ENCODE measurements at regions not wholly inside any gene's neighbourhood (a gene's known extent, or its start where the extent isn't known, plus 50 kb on each side); places are given as distances from the start of the nearest gene placed in this dataset.

DNA sequence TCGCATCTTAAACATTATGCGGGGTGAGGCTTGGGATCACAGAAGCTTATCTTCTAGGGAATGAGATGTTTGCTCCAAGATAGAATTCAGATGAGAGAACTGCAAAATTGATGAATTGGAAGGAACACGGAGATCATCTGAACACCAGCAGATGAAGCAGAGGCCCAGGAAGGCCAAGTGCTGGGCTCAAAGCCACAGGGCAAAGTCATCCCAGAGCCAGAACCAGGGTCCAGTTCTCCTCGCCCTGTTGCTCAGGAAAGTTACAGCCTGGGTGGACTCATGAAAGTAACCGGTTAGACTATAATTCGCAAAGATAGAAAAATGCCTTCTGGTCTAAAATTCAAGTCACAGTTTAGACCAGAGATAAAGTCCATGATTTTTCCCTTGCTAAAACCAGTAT lies 456.1 kb upstream of the ID2 start:
- H3K4me3 ChIP-seq (ENCODE audit: low read depth in 1 of 2, low read length in 2 of 2) = no peak overlapping the region
- no peak overlapping the region for H3K27ac ChIP-seq (ENCODE audit: low read length)
- H3K36me3 ChIP-seq (ENCODE audit: control insufficient read depth in 1 of 2, insufficient read depth in 2 of 2, low read length in 2 of 2) = no peaks in the 10 kb centered on the region
- H3K4me1 ChIP-seq (ENCODE audit: control insufficient read depth in 1 of 2, insufficient read depth in 2 of 2, low read length in 2 of 2) = no peaks in the 10 kb centered on the region
- H3K27me3 ChIP-seq (ENCODE audit: low read depth, low read length) = no peaks in the 10 kb centered on the region
- H3K9me3 ChIP-seq (ENCODE audit: control insufficient read depth in 1 of 2, low read length in 2 of 2) = no peaks in the 10 kb centered on the region

DNA sequence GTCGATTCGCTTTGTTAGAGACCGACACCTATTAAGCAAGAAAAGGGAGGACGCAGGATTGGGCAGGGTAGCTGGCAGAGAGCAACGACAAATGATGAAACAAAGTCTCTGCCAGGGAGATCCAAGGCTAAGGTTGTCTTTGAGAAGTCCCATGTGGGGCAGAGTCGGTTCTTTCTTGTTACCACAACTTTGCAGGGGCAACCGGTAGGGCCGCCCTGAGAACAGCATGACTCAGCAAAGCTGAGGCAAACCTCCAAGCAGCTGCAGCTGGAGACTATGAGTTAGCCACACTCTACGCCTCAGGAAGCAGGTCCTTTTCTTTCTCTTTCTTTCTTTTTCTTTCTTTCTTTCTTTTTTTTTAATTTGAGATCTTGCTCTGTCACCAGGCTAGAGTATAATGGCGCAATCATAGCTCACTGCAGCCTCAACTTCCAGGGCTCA lies 452.3 kb upstream of the ID2 start:
- no peaks in the 10 kb centered on the region for H3K36me3 ChIP-seq (ENCODE audit: control insufficient read depth in 1 of 2, insufficient read depth in 2 of 2, low read length in 2 of 2)
- H3K9me3 ChIP-seq (ENCODE audit: control insufficient read depth in 1 of 2, low read length in 2 of 2) = no peaks in the 10 kb centered on the region
- H3K4me1 ChIP-seq (ENCODE audit: control insufficient read depth in 1 of 2, insufficient read depth in 2 of 2, low read length in 2 of 2) = no peaks in the 10 kb centered on the region
- no peak overlapping the region for H3K27ac ChIP-seq (ENCODE audit: low read length)
- no peaks in the 10 kb centered on the region for H3K27me3 ChIP-seq (ENCODE audit: low read depth, low read length)
- H3K4me3 ChIP-seq (ENCODE audit: low read depth in 1 of 2, low read length in 2 of 2) = no peak overlapping the region

DNA sequence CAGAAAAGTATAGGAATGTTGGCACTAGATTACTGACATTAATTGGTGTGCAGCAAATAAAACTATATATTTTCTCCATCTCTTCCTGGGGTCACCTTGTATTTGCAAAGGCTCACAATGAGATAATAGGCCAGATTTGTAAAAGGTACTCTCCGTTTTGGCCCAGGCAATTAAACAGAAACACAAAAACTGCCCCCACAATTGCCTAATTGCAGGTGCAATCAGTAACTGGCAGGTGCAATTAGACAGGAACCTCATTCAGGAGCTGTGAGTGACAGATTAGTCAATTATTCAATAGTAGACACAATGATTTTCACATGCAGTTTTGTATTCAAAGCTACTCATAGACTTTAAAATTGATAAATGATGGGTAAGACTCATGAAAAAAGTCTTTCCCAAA lies 451.4 kb upstream of the ID2 start:
- no peak overlapping the region for H3K27ac ChIP-seq (ENCODE audit: low read length)
- H3K9me3 ChIP-seq (ENCODE audit: control insufficient read depth in 1 of 2, low read length in 2 of 2) = no peaks in the 10 kb centered on the region
- H3K36me3 ChIP-seq (ENCODE audit: control insufficient read depth in 1 of 2, insufficient read depth in 2 of 2, low read length in 2 of 2) = no peaks in the 10 kb centered on the region
- H3K4me1 ChIP-seq (ENCODE audit: control insufficient read depth in 1 of 2, insufficient read depth in 2 of 2, low read length in 2 of 2) = no peaks in the 10 kb centered on the region
- H3K27me3 ChIP-seq (ENCODE audit: low read depth, low read length) = no peaks in the 10 kb centered on the region
- H3K4me3 ChIP-seq (ENCODE audit: low read depth in 1 of 2, low read length in 2 of 2) = no peak overlapping the region

DNA sequence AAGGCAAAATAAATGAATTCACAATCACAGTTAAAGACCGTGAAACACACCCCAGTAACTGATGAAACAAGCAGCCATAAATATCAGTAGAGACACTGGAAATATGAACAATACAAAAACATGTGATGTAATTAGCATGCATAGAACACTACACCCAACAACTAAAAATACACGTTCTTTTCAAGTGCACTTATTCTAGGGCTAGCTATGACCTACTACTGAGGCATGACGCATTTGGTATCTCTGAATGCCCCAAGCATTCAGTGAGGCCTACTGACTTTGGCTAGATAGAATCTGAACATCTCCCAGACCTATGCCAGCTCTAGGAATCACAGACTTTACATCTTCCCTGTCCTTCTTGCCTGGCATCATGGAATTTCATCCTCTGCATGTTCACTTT lies 450.0 kb upstream of the ID2 start:
- Histone ChIP-seq H3K27me3 (ENCODE audit: low read depth, low read length) (no peaks in the 10 kb centered on the region), H3K4me3 (ENCODE audit: low read depth in 1 of 2, low read length in 2 of 2) (no peak overlapping the region), H3K4me1 (ENCODE audit: control insufficient read depth in 1 of 2, insufficient read depth in 2 of 2, low read length in 2 of 2) (no peaks in the 10 kb centered on the region), H3K36me3 (ENCODE audit: control insufficient read depth in 1 of 2, insufficient read depth in 2 of 2, low read length in 2 of 2) (no peaks in the 10 kb centered on the region), H3K27ac (ENCODE audit: low read length) (no peak overlapping the region), H3K9me3 (ENCODE audit: control insufficient read depth in 1 of 2, low read length in 2 of 2) (no peaks in the 10 kb centered on the region)

DNA sequence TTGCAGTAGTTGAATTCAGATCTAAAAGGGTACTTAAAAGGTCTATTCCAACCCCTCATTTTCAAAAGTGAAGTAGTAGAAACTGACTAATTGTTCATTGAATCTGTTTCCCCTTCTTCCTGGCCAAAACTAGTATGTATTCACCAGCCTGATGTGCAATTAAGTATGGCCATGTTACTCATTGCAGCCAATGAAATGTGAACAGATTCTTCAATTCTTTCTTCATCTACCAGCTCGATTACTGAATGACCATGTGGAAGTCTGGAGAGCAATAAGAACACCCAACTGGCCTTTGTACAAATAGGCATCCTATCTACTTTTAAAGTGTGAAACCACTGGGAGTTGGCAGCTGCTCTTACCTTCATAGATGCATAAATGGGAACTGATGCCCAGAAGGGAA lies 449.0 kb upstream of the ID2 start:
- Histone ChIP-seq H3K36me3 (ENCODE audit: control insufficient read depth in 1 of 2, insufficient read depth in 2 of 2, low read length in 2 of 2) (no peaks in the 10 kb centered on the region), H3K27ac (ENCODE audit: low read length) (no peak overlapping the region), H3K4me3 (ENCODE audit: low read depth in 1 of 2, low read length in 2 of 2) (no peak overlapping the region), H3K27me3 (ENCODE audit: low read depth, low read length) (no peaks in the 10 kb centered on the region), H3K4me1 (ENCODE audit: control insufficient read depth in 1 of 2, insufficient read depth in 2 of 2, low read length in 2 of 2) (no peaks in the 10 kb centered on the region), H3K9me3 (ENCODE audit: control insufficient read depth in 1 of 2, low read length in 2 of 2) (no peaks in the 10 kb centered on the region)

DNA sequence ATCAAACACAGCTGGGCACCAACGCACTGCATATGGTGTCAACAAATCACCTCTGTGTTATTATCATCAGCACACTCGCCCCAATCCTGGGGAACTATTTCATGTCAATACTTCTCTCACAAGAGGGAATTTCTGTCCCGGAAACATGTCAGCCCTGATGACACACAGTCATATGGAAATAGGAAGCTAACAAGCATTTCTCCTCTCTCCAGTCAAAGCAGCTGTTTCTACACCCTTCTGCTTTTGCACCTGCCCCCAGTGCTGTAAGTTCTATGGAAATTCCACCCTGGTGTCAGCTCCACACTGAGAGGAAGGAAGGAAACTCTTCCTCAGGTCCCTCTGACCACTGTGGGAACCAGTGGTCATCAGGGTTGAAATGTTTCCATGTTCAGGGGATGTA lies 447.6 kb upstream of the ID2 start:
- Histone ChIP-seq H3K4me3 (ENCODE audit: low read depth in 1 of 2, low read length in 2 of 2) (no peak overlapping the region), H3K27me3 (ENCODE audit: low read depth, low read length) (no peaks in the 10 kb centered on the region), H3K27ac (ENCODE audit: low read length) (no peak overlapping the region), H3K9me3 (ENCODE audit: control insufficient read depth in 1 of 2, low read length in 2 of 2) (no peaks in the 10 kb centered on the region), H3K4me1 (ENCODE audit: control insufficient read depth in 1 of 2, insufficient read depth in 2 of 2, low read length in 2 of 2) (peaks cover 0 to 2% of the 10 kb centered on the region in 2 donors), H3K36me3 (ENCODE audit: control insufficient read depth in 1 of 2, insufficient read depth in 2 of 2, low read length in 2 of 2) (no peaks in the 10 kb centered on the region)

DNA sequence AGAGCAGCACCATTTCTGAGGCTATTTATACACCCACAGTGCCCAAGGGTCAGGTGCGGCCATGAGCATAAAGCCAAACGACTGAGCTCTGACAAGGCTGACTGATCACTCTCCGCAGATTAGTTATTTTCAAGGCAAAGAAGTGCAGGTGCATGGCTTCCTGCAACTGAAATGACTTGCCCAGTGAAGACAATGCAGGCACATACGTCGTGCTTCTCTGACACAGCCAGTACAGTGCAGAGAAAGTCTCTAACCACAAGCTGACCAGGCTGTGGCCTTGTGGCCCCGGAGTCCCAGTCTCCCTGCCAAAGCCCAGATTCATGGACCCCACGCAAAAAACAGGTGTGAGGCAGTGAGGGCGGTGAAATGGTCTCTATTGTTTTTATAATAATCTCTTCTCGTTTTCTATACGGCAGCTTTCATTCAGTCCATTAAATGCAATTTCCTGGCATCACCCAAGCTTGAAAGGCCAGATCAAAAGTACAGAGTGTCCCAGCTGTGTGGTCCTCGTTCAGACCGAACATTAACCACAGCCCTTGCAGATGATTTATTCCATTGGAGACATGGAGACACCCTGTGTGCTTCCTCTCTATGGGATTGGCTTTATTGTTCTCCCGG lies 447.0 kb upstream of the ID2 start:
- Histone ChIP-seq H3K27ac (ENCODE audit: low read length) (no peak overlapping the region), H3K36me3 (ENCODE audit: control insufficient read depth in 1 of 2, insufficient read depth in 2 of 2, low read length in 2 of 2) (no peaks in the 10 kb centered on the region), H3K4me1 (ENCODE audit: control insufficient read depth in 1 of 2, insufficient read depth in 2 of 2, low read length in 2 of 2) (peaks cover 0 to 5% of the 10 kb centered on the region in 2 donors), H3K9me3 (ENCODE audit: control insufficient read depth in 1 of 2, low read length in 2 of 2) (no peaks in the 10 kb centered on the region), H3K4me3 (ENCODE audit: low read depth in 1 of 2, low read length in 2 of 2) (no peak overlapping the region), H3K27me3 (ENCODE audit: low read depth, low read length) (no peaks in the 10 kb centered on the region)

DNA sequence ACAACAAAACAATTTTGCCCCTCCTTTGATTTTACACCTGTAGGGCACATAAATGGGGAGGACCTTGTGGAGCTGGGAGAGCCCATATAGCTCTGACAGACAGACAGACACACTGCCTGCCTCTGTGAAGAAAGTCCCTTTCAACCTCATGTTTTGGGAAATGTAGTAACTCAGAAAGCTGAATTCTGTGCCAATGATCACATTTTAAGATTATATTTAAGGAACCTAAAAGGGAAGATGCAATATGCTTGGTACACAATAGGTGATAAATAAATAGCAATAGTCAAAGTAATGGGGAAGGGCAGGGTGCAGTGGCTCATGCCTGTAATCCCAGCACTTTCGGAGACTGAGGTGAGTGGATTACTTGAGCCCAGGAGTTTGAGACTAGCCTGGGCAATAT lies 446.4 kb upstream of the ID2 start:
- no peak overlapping the region for H3K27ac ChIP-seq (ENCODE audit: low read length)
- no peaks in the 10 kb centered on the region for H3K9me3 ChIP-seq (ENCODE audit: control insufficient read depth in 1 of 2, low read length in 2 of 2)
- no peaks in the 10 kb centered on the region for H3K36me3 ChIP-seq (ENCODE audit: control insufficient read depth in 1 of 2, insufficient read depth in 2 of 2, low read length in 2 of 2)
- H3K4me1 ChIP-seq (ENCODE audit: control insufficient read depth in 1 of 2, insufficient read depth in 2 of 2, low read length in 2 of 2) = peaks cover 0 to 5% of the 10 kb centered on the region in 2 donors
- H3K27me3 ChIP-seq (ENCODE audit: low read depth, low read length) = no peaks in the 10 kb centered on the region
- no peak overlapping the region for H3K4me3 ChIP-seq (ENCODE audit: low read depth in 1 of 2, low read length in 2 of 2)

DNA sequence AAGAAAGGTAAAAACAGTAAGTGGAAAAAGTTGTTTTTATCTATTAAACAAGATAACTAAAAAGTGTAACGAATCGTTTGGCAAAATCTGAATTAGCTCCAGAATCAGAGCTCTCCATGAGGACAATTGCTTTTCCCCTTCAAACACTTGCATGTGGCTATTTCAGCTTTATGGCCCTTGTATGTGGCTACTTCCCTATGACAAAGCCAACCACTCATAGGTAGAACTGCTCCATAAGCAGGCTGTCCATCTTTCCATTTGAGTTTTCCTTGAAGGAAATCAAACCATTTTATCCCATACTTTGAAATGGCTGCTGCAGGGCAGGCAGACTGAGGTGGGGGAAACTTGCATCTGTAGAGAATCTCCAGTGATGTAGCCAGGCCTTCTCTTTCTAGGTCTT lies 445.5 kb upstream of the ID2 start:
- no peak overlapping the region for H3K27ac ChIP-seq (ENCODE audit: low read length)

DNA sequence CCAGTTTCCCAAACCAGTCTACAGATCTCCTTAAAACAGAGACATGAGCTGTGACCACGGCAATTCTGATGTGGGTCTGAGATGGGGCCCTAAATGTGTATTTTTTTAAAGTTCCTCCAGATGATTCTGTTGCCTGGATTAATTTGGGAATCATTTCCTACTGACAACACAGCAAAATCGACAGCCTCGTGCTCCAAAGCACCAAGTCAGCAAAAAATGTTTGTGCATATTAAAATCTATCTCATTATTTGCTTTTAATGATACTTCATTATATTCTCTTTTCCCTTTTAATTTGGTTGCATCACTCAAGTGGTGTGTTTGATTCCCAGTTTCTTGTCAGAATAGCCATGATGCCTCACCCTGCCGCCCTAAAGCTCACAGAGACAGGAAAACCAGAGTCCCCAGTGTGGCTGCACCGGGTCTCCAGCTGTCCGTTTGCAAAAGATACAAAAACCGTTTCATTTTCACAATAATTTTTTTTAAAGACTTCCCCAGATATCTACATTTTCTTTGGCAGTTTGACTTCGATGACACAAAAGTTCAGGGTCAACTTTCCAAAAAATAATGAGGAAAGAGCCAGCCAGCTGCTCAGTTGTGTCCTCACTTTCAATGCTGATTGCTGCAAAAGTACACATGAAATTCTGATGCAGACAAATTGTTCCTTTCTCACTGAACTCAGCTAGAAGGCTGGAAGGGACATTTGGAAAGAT lies 443.2 kb upstream of the ID2 start:
- Histone ChIP-seq H3K27ac (ENCODE audit: low read length) (no peak overlapping the region), H3K9me3 (ENCODE audit: control insufficient read depth in 1 of 2, low read length in 2 of 2) (no peaks in the 10 kb centered on the region), H3K36me3 (ENCODE audit: control insufficient read depth in 1 of 2, insufficient read depth in 2 of 2, low read length in 2 of 2) (no peaks in the 10 kb centered on the region), H3K27me3 (ENCODE audit: low read depth, low read length) (no peaks in the 10 kb centered on the region), H3K4me1 (ENCODE audit: control insufficient read depth in 1 of 2, insufficient read depth in 2 of 2, low read length in 2 of 2) (peaks cover 5 to 7% of the 10 kb centered on the region in 2 donors), H3K4me3 (ENCODE audit: low read depth in 1 of 2, low read length in 2 of 2) (no peak overlapping the region)

More for the DNA sequence above, 445.5 kb upstream of the ID2 start:
- peaks cover 0 to 5% of the 10 kb centered on the region in 2 donors for H3K4me1 ChIP-seq (ENCODE audit: control insufficient read depth in 1 of 2, insufficient read depth in 2 of 2, low read length in 2 of 2)
- no peaks in the 10 kb centered on the region for H3K27me3 ChIP-seq (ENCODE audit: low read depth, low read length)
- no peaks in the 10 kb centered on the region for H3K9me3 ChIP-seq (ENCODE audit: control insufficient read depth in 1 of 2, low read length in 2 of 2)
- no peak overlapping the region for H3K4me3 ChIP-seq (ENCODE audit: low read depth in 1 of 2, low read length in 2 of 2)
- no peaks in the 10 kb centered on the region for H3K36me3 ChIP-seq (ENCODE audit: control insufficient read depth in 1 of 2, insufficient read depth in 2 of 2, low read length in 2 of 2)

DNA sequence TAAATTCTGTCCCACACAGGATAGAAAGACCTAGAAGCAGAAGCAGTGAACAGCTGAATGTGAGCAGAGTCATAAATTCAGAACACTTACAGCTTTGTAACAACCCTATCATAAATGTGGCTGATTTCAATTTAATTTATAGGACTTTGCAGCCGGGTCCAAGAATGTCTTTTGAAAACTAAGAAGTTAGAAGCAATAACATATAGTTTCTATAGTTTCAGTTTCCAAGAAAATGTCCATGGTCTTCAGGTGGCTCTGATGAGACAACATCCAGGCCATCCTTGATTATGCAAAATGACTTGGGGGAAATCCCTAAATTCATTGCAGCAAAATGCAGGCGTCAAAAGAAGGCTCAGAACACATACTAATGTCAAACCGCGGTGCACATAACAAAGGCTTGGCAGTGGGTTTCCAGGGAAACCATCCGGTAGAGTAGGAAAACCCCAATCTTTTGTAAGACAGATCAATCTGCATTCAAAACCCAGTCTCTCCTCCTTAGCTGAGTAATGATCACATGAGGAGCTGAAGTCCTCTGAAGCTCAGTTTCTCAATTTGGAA lies 442.2 kb upstream of the ID2 start:
- Histone ChIP-seq H3K9me3 (ENCODE audit: control insufficient read depth in 1 of 2, low read length in 2 of 2) (no peaks in the 10 kb centered on the region), H3K4me1 (ENCODE audit: control insufficient read depth in 1 of 2, insufficient read depth in 2 of 2, low read length in 2 of 2) (peaks cover 5 to 7% of the 10 kb centered on the region in 2 donors), H3K27ac (ENCODE audit: low read length) (no peak overlapping the region), H3K27me3 (ENCODE audit: low read depth, low read length) (no peaks in the 10 kb centered on the region), H3K36me3 (ENCODE audit: control insufficient read depth in 1 of 2, insufficient read depth in 2 of 2, low read length in 2 of 2) (no peaks in the 10 kb centered on the region), H3K4me3 (ENCODE audit: low read depth in 1 of 2, low read length in 2 of 2) (no peak overlapping the region)

All from muscle layer of duodenum (tissue), 2 donors.